HPDE6-E6E7 (cell line): ENCODE measurements at regions not wholly inside any gene's neighbourhood (a gene's known extent, or its start where the extent isn't known, plus 50 kb on each side); places are given as distances from the start of the nearest gene placed in this dataset.

Source experiments
- DNase-seq: peaks from one replicate; pipeline ENCODE4 v3.0.0; 2011; ENCODE audit warnings: missing footprints; ENCODE audit errors: extremely low spot score

GRCh38 chr6:16976385-16977183, 125.3 kb upstream of the STMND1 start:
- no peak for DNase-seq

- DNase-seq: no peak
Measured at GRCh38 chr6:16974704-16975359, 127.0 kb upstream of the STMND1 start.

- no peak for DNase-seq
Measured at GRCh38 chr6:16974387-16974673, 127.5 kb upstream of the STMND1 start.

GRCh38 chr6:16973545-16974386, 128.1 kb upstream of the STMND1 start:
- DNase-seq: no peak

GRCh38 chr6:16973051-16973450, 128.8 kb upstream of the STMND1 start:
- no peak for DNase-seq

- no peak for DNase-seq
Measured at GRCh38 chr6:16972535-16972934, 129.3 kb upstream of the STMND1 start.

GRCh38 chr6:16969699-16970655, 131.9 kb upstream of the STMND1 start:
- DNase-seq: no peak

GRCh38 chr6:16968101-16968500, 133.7 kb upstream of the STMND1 start:
- no peak for DNase-seq

- DNase-seq: no peak
Measured at GRCh38 chr6:16967470-16967817, 134.4 kb upstream of the STMND1 start.

GRCh38 chr6:16966791-16967469, 134.9 kb upstream of the STMND1 start:
- no peak for DNase-seq

GRCh38 chr6:16965689-16966088, 136.2 kb upstream of the STMND1 start:
- DNase-seq: no peak

GRCh38 chr6:16964553-16965499, 137.0 kb upstream of the STMND1 start:
- DNase-seq: peak; percentile 50

GRCh38 chr6:16961577-16961976, 140.3 kb upstream of the STMND1 start:
- no peak for DNase-seq

- no peak for DNase-seq
Measured at GRCh38 chr6:16959789-16960188, 142.1 kb upstream of the STMND1 start.

- no peak for DNase-seq
Measured at GRCh38 chr6:16956361-16956760, 145.5 kb upstream of the STMND1 start.

- no peak for DNase-seq
Measured at GRCh38 chr6:16955899-16956298, 146.0 kb upstream of the STMND1 start.

GRCh38 chr6:16953905-16954304, 147.9 kb upstream of the STMND1 start:
- no peak for DNase-seq

- DNase-seq: no peak
Measured at GRCh38 chr6:16953446-16953845, 148.4 kb upstream of the STMND1 start.

- DNase-seq: no peak
Measured at GRCh38 chr6:16950825-16951495, 150.9 kb upstream of the STMND1 start.
